H9 (cell line): ENCODE measurements at regions not wholly inside any gene's neighbourhood (a gene's known extent, or its start where the extent isn't known, plus 50 kb on each side); places are given as distances from the start of the nearest gene placed in this dataset.

Source experiments
- DNase-seq: peaks from one replicate; pipeline ENCODE4 v3.0.0-alpha.2; 2017
- H2AFZ ChIP-seq: one replicate; pipeline ENCODE4 v1.6.1; 2013; ENCODE audit warnings: mild to moderate bottlenecking, low read length, control low read depth, moderate library complexity
- H2AK5ac ChIP-seq: 2 replicates; pipeline ENCODE4 v1.6.1; 2013; ENCODE audit warnings: low read length, control low read depth, mixed read lengths; ENCODE audit not compliant: insufficient read length
- H2BK120ac ChIP-seq: one replicate; pipeline ENCODE4 v1.6.1; 2013; ENCODE audit warnings: low read depth, mild to moderate bottlenecking, low read length, control low read depth, inconsistent platforms; ENCODE audit not compliant: poor library complexity, severe bottlenecking
- H2BK12ac ChIP-seq: 2 replicates; pipeline ENCODE4 v1.6.1; 2013; ENCODE audit warnings: low read length, control low read depth, mixed read lengths, low read depth; ENCODE audit not compliant: insufficient read length
- H2BK15ac ChIP-seq: 2 replicates; pipeline ENCODE4 v1.6.1; 2013; ENCODE audit warnings: low read depth, low read length, control low read depth
- H2BK20ac ChIP-seq: one replicate; pipeline ENCODE4 v1.6.1; 2013; ENCODE audit warnings: low read depth, mild to moderate bottlenecking, low read length, control low read depth, inconsistent platforms; ENCODE audit not compliant: poor library complexity, severe bottlenecking
- H2BK5ac ChIP-seq: 2 replicates; pipeline ENCODE4 v1.6.1; 2013; ENCODE audit warnings: low read length, control low read depth, mixed read lengths; ENCODE audit not compliant: insufficient read length
- H3K14ac ChIP-seq: 2 replicates; pipeline ENCODE4 v1.6.1; 2013; ENCODE audit warnings: low read length, control low read depth; ENCODE audit not compliant: insufficient read depth
- H3K18ac ChIP-seq: 2 replicates; pipeline ENCODE4 v1.6.1; 2013; ENCODE audit warnings: low read depth, mild to moderate bottlenecking, mixed read lengths, low read length, control low read depth; ENCODE audit not compliant: insufficient read length
- H3K23ac ChIP-seq: 2 replicates; pipeline ENCODE4 v1.6.1; 2013; ENCODE audit warnings: low read length, control low read depth, mixed read lengths, low read depth; ENCODE audit not compliant: insufficient read length
- H3K23me2 ChIP-seq: 2 replicates; pipeline ENCODE4 v1.6.1; 2013; ENCODE audit warnings: low read depth, mild to moderate bottlenecking, mixed read lengths, low read length, control low read depth; ENCODE audit not compliant: insufficient read length, poor library complexity, severe bottlenecking
- H3K27ac ChIP-seq: 2 replicates; pipeline ENCODE4 v1.5.1; 2013; ENCODE audit warnings: low read length, control low read depth, mixed read lengths, low read depth; ENCODE audit not compliant: insufficient read length
- H3K27me3 ChIP-seq: 2 replicates; pipeline ENCODE4 v1.6.1; 2013; ENCODE audit warnings: low read length, control low read depth, inconsistent platforms; ENCODE audit not compliant: insufficient read depth
- H3K4ac ChIP-seq: 2 replicates; pipeline ENCODE4 v1.6.1; 2013; ENCODE audit warnings: low read depth, mild to moderate bottlenecking, control low read depth, inconsistent platforms, low read length, moderate library complexity
- H3K4me1 ChIP-seq: 2 replicates; pipeline ENCODE4 v1.6.1; 2013; ENCODE audit warnings: low read length, control low read depth, inconsistent platforms; ENCODE audit not compliant: insufficient read depth
- H3K4me2 ChIP-seq: 2 replicates; pipeline ENCODE4 v1.6.1; 2013; ENCODE audit warnings: low read length, control low read depth, mixed read lengths; ENCODE audit not compliant: insufficient read length, insufficient read depth
- H3K56ac ChIP-seq: 2 replicates; pipeline ENCODE4 v1.6.1; 2013; ENCODE audit warnings: low read depth, mild to moderate bottlenecking, mixed read lengths, low read length, control low read depth; ENCODE audit not compliant: insufficient read length
- H3K79me1 ChIP-seq: 2 replicates; pipeline ENCODE4 v1.6.1; 2013; ENCODE audit warnings: low read depth, mild to moderate bottlenecking, moderate library complexity, low read length, control low read depth, inconsistent platforms; ENCODE audit not compliant: insufficient read depth, poor library complexity, severe bottlenecking
- H3K79me2 ChIP-seq: 2 replicates; pipeline ENCODE4 v1.6.1; 2013; ENCODE audit warnings: low read length, control low read depth, inconsistent platforms; ENCODE audit not compliant: insufficient read depth
- H3K9ac ChIP-seq: 2 replicates; pipeline ENCODE4 v1.6.1; 2013; ENCODE audit warnings: low read length, control low read depth, mixed read lengths; ENCODE audit not compliant: insufficient read length; ENCODE audit errors: extremely low read depth
- H3K9me3 ChIP-seq: one replicate; pipeline ENCODE4 v1.6.1; 2013; ENCODE audit warnings: low read depth, low read length, inconsistent platforms; ENCODE audit not compliant: control insufficient read depth
- H3T11ph ChIP-seq: one replicate; pipeline ENCODE4 v1.6.1; 2013; ENCODE audit warnings: mild to moderate bottlenecking, low read length, control low read depth, inconsistent platforms
- H4K20me1 ChIP-seq: one replicate; pipeline ENCODE4 v1.6.1; 2013; ENCODE audit not compliant: control insufficient read depth, insufficient read length, insufficient read depth
- H4K5ac ChIP-seq: 2 replicates; pipeline ENCODE4 v1.6.1; 2013; ENCODE audit warnings: low read depth, mild to moderate bottlenecking, mixed read lengths, low read length, control low read depth; ENCODE audit not compliant: insufficient read length
- H4K8ac ChIP-seq: replicated peaks from 2 replicates; pipeline ENCODE4 v1.6.1; 2013; ENCODE audit warnings: low read length, control low read depth, mixed read lengths, low read depth; ENCODE audit not compliant: insufficient read length
- H4K91ac ChIP-seq: 2 replicates; pipeline ENCODE4 v1.6.1; 2013; ENCODE audit warnings: low read depth, mild to moderate bottlenecking, moderate library complexity, mixed read lengths, low read length, control low read depth; ENCODE audit not compliant: insufficient read length
- H3K27ac Mint-ChIP-seq, 3 experiments: 2 replicates in 2 of 3; 3 replicates in 1 of 3; pipeline ENCODE4 v1.8.0; 2020 to 2021; ENCODE audit warnings: mixed read lengths in 3 of 3, mild to moderate bottlenecking in 1 of 3, moderate library complexity in 1 of 3
- H3K27me3 Mint-ChIP-seq: 2 replicates; pipeline ENCODE4 v1.8.0; 2021; ENCODE audit warnings: low read depth, mild to moderate bottlenecking, moderate library complexity, mixed read lengths
- H3K36me3 Mint-ChIP-seq, 3 experiments: 2 replicates in 2 of 3; 3 replicates in 1 of 3; pipeline ENCODE4 v1.8.0; 2020 to 2021; ENCODE audit warnings: low read depth in 3 of 3, mixed read lengths in 3 of 3; ENCODE audit not compliant: insufficient read depth in 1 of 3
- H3K4me1 Mint-ChIP-seq, 2 experiments: 2 replicates each; pipeline ENCODE4 v1.8.0; 2020; ENCODE audit warnings: mixed read lengths in 2 of 2
- H3K4me3 Mint-ChIP-seq, 2 experiments: 2 replicates in 1 of 2; 3 replicates in 1 of 2; pipeline ENCODE4 v1.8.0; 2020 to 2021; ENCODE audit warnings: mild to moderate bottlenecking in 2 of 2, mixed read lengths in 2 of 2, moderate library complexity in 1 of 2
- H3K9me3 Mint-ChIP-seq, 2 experiments: 2 replicates in 1 of 2; 3 replicates in 1 of 2; pipeline ENCODE4 v1.8.0; 2020; ENCODE audit warnings: mild to moderate bottlenecking in 2 of 2, mixed read lengths in 2 of 2, moderate library complexity in 1 of 2
- TF ChIP-seq, protein P1 (sequence below): fragments of 200-600 bp; sonication (generic); conservative IDR thresholded peaks from 3 replicates; pipeline ENCODE4 v1.8.0; 2021; ENCODE audit warnings: antibody characterized with exemption, mild to moderate bottlenecking

- Histone ChIP-seq H4K8ac (no peak overlapping the region), H2BK20ac (no peak overlapping the region), H3K23ac (no peak overlapping the region), H4K5ac (no peak overlapping the region), H3K27me3 (no peaks in the 10 kb centered on the region), H3K27ac (no peak overlapping the region), H3K18ac (no peak overlapping the region), H2BK12ac (no peak overlapping the region), H3T11ph (no peak overlapping the region), H3K9ac (no peak overlapping the region), H3K56ac (no peak overlapping the region), H3K4ac (no peak overlapping the region), H2BK15ac (no peak overlapping the region), H2AK5ac (no peak overlapping the region), H4K20me1 (no peaks in the 10 kb centered on the region), H3K79me2 (no peaks in the 10 kb centered on the region), H3K4me2 (no peak overlapping the region), H2BK5ac (no peak overlapping the region), H3K9me3 (no peaks in the 10 kb centered on the region), H3K14ac (no peak overlapping the region), H2AFZ (no peak overlapping the region), H3K79me1 (no peaks in the 10 kb centered on the region), H3K4me1 (no peaks in the 10 kb centered on the region), H2BK120ac (no peak overlapping the region), H3K23me2 (no peaks in the 10 kb centered on the region), H4K91ac (no peak overlapping the region)
- TF ChIP-seq, protein P1, sequence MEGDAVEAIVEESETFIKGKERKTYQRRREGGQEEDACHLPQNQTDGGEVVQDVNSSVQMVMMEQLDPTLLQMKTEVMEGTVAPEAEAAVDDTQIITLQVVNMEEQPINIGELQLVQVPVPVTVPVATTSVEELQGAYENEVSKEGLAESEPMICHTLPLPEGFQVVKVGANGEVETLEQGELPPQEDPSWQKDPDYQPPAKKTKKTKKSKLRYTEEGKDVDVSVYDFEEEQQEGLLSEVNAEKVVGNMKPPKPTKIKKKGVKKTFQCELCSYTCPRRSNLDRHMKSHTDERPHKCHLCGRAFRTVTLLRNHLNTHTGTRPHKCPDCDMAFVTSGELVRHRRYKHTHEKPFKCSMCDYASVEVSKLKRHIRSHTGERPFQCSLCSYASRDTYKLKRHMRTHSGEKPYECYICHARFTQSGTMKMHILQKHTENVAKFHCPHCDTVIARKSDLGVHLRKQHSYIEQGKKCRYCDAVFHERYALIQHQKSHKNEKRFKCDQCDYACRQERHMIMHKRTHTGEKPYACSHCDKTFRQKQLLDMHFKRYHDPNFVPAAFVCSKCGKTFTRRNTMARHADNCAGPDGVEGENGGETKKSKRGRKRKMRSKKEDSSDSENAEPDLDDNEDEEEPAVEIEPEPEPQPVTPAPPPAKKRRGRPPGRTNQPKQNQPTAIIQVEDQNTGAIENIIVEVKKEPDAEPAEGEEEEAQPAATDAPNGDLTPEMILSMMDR, result 0 out of 3 replicates have a peak, but pooled peaks have one; percentile 25
- Mint-ChIP-seq H3K27me3 (no peaks in the 10 kb centered on the region), H3K27ac (no peak overlapping the region), H3K36me3 (no peaks in the 10 kb centered on the region), H3K9me3 (no peaks in the 10 kb centered on the region), H3K4me1 (peaks cover 0 to 3% of the 10 kb centered on the region in 2 experiments; a peak in 1 of 4 replicates), H3K4me3 (no peak overlapping the region)
- no peak for DNase-seq
These were observed 579.3 kb downstream of the SH2D4B start for GRCh38 chr10:81116990-81117389.
